ENCODE measurements at regions not wholly inside any gene's neighbourhood (a gene's known extent, or its start where the extent isn't known, plus 50 kb on each side); places are given as distances from the start of the nearest gene placed in this dataset.

DNA sequence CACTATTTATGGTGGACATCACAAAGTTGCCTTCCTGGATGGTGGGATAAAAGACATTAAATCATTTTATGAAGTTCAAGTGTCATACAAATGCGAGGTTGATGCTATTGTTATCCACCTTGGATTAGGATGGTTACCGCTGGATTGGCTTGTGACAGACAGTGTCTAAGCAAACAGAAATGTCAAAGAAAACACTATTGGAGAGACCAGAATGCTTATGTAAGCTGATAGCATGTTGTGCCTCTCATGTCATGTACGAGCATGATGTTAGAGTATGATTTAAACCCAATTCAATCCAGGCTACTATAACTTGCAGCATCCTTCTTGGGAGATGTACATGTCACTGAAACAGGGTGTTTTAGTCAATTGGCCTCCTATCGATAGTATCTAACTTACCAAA, 178.8 kb upstream of the C9orf72 start:
- DNase-seq = no peak

DNA sequence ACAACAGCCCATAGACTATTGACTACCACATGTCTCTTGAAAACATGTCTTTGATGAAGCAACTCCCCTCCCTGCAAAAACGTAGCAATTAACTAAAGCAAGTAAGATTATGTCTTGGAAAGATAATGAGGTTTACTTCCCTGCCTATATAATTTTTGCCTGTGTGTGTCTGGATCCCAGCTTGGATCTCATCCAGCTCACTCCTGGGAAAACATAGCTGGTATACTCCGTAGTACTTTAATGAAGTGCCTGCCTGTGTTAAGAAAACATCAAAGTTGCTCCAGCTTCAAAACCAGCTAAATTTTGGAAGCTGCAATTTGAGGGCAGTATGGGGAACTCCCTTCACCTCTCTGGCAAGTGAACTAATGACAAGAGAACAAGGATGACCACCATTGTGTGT, 182.6 kb upstream of the C9orf72 start:
- no peak for DNase-seq

DNA sequence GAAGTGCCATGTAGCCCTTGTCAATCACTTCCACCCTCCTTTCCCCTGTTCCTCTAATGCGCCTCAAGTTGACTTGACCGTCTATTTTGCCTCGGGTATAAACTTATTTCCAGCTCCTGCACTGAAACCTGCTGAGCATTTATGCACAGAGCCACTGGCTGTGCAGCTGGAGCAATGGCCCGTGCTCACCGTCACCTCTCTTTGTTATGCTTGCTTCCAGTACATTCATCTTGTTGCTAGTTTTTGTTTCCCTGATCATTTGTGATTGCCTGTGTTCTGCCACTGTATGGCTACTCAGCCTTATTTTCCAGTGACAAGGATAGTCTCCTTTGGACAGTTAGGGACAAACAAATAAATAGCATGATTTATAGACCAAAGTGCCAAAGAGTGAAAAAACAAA, 183.1 kb upstream of the C9orf72 start:
- no peak for DNase-seq

DNA sequence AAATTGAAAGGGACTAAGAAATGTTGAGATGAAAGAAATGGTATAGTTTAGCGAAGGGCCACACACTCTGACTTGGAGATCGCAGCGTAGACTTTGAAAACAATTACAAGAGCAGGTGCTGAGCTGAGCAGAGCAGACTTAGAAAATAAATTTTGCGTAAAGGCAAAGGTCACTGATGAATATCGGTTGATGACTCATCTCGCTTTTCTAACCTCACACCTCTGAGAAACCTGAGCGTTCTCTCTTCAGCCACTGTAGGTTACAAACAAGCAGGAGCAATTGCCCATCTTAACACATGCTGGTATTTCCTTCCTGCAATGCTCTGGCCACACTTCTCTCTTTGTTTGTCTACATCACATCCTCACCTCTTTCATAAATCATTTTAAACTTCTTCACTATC, 190.6 kb upstream of the C9orf72 start:
- no peak for DNase-seq

DNA sequence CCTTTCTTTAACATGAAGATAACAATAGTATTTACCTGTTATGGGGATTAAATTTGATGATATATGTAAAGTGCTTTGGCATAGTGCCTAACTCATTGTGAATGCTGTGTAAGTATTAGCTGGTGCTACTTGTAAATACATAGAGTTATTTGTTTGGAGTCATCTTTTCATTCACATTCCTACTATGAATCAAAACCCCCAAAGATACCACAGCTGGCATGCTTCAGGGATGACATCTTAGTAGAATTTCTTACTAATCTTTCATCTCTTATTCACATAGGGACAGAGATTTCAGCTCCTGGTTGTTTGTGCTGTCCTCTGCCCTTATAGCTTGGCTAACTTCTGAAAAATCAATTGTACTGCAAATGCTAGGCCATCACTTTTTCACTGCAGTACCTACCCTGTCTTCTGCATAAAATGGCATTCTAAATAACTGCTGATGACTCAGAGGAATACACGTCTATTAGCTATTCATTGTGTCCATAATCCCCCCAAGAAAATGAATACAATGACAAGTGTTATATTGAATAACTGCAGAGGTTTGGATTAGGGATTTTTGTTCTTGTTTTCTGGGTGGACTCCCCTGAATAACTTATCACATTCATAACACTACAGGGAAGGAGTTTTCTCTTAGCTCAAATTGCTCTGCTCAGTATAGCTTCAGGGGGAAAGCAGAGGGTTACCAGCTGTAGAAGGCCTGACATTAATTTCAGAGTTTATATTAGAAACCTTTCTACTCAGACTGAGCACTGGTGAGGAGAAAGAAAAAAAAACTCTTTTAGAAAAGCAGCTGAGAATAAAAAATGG, 192.2 kb upstream of the C9orf72 start:
- DNase-seq = no peak

DNA sequence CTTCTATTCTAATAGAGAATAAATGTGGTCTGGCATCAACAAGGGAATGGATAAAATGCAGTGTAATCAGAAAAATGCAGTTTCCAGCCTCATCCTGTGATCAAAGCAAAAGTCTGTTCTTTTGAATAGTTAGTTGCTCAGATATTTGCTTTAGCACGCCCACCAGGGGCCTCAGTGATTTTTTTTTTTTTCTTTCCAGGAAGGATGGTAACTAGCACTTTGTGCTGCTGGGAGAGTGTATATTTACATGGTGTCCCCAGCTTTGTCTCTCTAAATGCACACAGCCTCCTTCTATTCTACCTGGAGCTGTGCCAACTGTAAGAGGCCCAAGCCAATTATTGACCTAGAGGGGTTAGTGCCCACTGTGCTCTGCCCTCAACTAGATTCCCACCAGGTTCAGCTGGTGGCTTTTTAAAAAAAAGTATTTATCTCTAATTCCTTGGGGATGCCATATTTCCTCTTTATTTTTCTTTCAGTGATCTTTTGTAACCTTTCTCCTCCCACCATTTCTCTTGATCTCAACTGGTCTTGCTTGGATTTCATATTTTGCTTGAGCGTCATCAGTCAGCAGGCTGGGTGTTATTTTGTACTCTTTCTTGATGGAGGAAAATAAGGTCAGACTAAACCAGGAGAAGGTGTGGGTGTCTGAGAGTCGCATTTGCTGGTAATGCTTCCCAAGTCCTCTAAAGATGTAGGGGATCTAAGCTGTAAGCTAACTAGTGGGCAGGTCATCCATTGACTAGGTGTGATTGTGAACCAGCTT, 193.0 kb upstream of the C9orf72 start:
- DNase-seq = no peak

DNA sequence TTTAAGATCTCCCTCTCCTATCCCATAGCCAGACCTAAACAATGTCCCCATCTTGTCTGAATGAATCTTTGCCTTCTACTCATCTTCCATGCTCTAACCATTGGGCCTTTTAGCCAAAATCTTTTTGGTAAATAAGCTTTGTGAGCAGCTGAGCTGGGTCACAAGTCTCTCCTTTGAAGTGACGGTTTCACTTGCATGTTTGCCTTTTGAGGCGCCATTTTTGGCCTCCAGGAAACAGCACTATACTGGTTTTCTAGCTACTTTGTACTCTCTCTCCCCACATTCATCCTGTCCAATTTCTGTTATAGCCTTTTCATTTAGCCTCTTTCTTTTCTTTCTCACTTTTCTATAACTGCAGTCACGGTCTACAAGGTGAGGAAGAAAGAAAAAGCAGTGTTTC, 195.5 kb upstream of the C9orf72 start:
- no peak for DNase-seq

DNA sequence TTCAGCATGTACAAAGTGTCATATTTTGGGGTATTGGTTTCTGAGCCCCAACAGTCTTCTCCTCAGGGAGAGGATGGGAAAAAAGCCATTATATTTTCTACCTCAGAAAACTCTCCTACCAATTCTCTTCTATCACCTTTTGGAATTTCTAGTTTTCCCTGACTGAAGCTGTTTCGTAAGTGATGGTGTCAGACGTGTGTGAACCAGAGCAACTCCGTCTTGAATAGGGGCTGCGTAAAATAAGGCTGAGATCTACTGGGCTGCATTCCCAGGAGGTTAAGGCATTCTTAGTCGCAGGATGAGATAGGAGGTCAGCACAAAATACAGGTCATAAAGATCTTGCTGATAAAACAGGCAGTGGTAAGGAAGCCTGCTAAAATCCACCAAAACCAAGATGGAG, 197.3 kb upstream of the C9orf72 start:
- no peak for DNase-seq

DNA sequence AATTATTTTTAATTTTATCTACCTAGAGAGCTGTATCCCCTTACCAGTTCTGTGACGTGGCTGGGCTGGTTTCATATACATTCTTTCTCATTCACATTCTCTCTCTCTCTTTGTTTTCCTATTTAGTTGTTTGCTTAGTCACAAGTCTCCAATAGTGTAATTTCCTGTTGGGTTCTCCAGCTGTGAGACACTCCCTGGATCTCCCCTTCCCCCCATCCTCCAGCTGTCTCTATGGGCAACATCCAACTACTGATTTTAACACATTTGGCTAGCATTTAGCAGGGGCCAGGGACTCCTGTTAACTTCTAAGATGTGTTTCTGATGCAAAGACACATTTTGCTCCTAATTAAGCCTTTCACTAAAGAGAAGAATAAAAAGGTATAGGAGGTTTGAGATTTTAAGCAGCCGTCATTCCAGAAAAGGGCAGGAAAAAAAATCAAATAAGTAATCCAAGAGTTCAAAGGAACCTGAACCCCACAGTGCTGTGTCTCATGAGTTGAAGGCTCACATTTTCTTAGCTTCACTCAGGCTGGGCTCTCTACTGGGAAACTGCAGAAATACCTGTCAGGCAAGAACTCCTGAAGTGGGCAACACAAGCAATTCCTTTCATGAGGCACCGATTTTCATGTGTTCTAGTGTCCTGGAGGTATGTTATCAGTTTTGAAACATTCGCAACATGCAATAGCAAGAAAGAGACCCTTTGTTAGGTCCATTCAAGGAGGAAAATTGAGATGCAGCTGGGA, 198.7 kb upstream of the C9orf72 start:
- no peak for DNase-seq

DNA sequence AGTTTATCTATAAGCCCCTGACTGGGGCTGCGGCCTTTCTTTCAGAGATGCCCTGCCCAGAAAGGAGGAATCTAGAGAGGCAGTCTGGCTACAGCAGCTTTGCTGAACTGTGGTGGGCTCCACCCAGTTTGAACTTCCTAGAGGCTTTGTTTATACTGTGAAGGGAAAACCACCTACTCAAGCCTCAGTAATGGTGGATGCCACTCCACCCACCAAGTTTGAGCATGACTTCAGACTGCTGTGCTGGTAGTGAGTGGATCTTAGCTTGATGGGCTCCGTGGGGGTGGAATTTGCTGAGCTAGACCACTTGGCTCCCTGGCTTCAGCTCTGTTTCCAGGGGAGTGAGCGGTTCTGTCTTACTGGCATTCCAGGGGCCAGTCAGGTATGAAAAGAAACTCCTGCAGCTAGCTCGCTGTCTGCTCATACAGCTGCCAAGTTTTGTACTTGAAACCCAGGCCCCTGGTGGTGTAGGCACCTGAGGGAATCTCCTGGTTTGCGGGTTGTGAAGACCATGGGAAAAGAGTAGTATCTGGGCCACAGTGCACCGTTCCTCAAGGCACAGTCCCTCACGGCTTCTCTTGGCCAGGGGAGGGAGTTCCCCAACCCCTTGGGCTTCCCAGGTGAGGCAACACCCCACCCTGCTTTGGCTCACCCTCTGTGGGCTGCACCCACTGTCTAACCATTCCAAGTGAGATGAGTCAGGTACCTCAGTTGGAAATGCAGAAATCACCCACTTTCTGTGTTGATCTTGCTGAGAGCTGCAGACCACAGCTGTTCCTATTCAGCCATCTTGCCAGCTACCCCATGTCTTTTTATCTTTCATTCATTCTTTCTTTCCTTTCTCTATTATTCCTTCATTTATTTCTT, 211.8 kb upstream of the C9orf72 start:
- DNase-seq = peak; percentile 55 to 81

DNA sequence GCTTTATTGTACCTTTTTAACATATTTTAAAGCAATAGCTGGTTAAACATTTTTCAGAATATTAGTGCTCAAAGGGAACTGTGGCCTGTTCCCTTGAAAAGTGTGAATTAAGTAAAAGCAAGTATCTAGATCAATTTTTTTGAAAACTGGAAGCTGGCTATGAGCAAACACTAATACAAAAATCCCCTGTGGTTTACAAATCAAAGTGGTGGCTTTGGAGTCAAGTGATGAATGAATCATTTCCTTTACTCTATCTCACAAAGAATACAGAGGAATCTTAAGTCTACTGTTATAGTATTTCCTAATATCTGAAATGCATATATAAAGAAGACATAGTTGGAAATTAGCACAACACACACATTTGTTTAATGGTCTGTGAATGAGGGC, 212.4 kb upstream of the C9orf72 start:
- DNase-seq = peak; percentile 59 to 70

DNA sequence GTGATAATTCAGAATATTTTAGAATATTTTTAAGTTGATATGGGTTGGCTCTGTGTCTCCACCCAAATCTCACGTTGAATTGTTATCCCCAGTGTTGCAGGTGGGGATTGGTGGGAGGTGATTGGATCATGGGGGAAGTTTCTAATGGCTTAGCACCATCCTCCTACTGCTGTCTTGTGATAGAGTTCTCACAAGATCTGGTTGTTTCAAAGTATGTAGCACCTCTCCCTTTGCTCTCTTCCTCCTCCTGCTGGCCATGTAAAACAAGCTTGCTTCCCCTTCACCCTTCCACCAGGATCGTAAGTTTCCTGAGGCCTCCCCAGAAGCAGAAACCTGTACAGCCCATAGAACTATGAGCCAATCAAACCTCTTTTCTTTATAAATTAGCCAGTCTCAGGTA, 214.6 kb upstream of the C9orf72 start:
- DNase-seq = peak; percentile 64 to 82

DNA sequence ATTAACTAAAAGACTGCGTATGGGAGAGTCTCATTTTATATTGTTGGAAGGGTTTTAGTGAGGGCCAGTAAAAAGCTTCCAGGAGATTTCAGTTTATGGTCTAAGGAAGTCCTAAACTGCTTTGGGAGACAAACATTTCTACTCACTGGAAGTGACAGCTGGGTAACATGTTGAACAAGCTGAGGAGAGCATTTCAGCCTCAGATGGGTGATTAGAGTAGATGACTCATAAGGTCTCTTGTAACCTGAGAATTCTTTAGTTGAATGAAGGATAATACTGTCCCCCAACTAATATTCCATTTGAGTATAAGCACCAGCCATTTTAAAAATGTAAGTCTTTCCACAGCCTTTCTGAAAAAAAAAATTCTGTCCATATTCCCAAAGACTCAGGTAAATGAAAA, 218.0 kb upstream of the C9orf72 start:
- DNase-seq = no peak

DNA sequence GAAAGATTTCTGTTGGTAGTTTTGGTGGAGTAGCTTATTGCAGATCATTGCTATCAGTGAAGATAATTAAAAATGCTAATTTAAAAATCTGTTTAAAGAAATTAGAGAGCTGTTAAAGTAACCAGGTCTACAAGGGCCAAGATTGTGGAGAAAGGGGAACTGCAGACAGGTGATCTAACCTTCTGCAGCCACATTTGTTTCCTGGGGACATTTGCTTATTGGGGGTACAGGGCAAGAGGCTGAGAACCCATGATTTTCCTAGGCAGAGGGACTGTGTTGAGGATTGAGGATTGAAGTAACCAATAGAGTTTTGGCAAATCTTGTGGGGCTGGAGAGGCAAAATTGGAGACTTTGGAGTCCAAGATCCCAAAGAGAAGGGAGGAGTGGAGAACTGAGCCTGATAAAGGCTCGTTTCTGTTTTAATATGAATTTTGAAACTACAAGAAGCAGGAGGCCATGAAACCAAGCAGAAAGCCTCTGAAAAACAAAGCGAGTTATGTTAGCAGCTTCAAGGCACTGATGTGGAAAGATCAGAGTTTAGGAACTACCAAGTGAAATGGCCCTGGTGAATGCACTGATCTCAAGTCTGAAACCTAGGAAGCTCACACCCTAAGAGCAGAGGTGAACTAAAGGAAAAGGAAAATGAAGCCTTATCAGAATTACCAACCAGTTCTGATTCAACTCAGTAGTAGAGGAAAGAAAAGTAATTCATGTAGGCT, 219.8 kb upstream of the C9orf72 start:
- no peak for DNase-seq

DNA sequence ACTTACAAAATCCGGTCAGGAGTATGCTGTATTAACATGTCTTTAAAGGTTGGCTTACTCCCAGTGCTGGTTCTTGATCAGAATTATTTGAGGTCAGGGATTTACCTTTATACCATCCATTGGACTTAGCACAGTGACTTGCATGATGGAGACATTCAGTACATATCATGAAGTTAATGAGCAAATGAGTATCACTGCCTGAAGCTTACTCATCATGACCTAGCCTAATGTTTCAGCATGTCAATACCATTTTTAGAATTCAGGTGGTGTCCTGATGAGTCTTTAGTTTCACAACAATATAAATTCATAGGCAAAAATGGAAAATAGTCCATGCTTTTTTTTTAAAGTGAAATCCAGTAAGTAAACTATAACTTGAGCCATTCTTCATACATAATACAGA, 226.0 kb upstream of the C9orf72 start:
- no peak for DNase-seq

DNA sequence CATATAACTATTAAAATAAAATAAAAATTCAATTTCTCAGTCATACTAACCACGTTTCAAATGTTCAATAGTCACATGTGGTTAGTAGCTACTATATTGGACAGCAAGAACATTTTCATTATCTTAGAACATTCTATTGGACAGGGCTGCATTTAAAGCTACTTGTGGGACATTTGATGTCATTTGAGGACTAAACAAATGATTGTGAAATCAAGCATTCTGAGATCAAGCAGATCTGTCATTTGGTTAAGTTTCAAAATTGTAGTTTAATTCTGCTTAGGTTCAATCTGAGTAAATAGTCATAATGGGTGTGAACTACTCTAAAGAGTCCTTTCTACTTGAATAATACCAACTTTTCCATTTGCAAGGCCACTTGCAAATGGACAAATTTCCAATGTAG, 226.9 kb upstream of the C9orf72 start:
- no peak for DNase-seq

DNA sequence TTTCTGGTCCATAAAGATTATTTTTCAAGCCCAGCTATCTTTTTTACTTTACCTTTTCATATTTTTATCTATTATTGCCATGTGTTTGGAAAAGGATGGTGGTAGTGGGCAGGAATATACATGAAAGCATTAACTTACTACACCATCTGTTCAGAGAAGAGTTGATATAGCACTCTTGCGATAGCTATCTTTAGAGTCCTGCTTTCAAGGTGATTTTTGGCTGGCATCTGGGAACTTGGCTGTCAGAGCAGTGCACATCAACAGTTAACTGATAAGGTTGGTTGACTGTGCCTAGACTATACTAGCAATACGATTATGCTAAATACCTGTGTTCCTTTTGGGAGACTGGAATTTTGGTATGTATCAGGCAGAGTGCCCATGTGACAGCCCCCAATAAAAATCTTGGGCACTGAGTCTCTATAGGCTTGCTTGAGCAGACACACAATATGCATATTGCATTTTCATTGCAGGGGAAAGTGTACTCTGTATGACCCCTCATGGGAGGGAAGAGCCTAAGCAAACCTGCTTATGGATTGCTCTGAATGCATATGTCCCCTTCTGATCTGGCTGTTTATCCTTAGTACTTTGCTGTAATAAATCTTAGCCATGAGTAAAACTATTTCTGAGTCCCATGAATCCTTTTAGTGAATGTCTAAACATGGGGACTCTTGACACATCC, 227.6 kb upstream of the C9orf72 start:
- no peak for DNase-seq

DNA sequence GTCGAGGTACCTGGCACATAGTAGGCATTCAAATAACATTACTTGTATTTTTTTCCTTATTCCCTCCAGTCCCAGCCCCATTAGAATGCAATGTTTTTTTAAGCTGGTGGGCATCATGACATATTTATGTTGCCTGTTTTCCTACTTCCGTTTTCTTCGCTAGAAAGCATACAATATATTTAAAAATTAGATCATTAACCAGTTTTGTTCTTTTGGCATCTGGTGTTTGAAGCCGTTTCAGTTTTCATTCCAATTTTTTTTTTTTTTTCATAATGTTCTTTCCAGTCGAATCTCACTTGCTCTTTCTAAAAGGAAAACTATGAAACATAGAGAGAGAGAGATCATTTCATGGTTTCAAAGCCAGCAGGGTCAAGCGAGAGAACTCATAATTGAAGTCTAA, 228.3 kb upstream of the C9orf72 start:
- no peak for DNase-seq

DNA sequence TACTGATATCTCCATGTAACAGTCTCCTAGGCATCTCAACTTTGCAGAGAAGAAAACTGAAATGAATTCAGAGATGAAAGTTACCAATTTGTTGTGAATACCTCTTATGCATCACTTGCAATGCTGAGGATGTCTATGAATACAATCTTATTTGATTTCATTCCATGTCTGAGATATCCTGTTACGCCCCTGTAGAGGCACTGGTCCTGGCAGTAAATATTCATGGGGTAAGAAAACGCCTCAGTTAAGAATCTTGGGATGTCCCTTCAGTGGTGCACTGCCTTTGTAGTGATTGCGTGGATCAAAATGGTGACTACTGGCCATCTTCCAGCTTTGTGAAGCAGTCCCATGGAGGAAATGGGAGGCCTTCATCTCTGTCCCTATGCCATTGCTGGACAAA, 229.1 kb upstream of the C9orf72 start:
- DNase-seq = no peak

DNA sequence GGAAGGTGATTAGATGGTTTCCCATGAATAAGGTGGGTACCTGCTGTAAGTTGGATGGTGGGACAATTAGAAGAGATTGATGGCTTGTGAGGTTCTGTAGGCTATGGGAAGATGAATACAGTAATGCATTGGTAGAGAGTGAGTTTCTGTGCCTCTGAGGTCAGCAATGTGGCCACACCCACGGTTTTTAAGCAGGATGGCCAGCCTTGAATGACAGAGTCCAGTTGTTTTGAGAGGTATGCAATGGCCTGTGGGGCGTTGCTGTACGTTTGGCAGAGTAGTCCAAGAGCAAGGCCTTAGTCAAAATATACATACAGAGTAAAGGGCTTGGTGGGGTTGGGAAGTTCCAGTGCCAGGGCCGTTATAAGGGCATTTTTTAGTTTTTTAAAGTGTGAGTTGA, 235.6 kb upstream of the C9orf72 start:
- DNase-seq = no peak

DNA sequence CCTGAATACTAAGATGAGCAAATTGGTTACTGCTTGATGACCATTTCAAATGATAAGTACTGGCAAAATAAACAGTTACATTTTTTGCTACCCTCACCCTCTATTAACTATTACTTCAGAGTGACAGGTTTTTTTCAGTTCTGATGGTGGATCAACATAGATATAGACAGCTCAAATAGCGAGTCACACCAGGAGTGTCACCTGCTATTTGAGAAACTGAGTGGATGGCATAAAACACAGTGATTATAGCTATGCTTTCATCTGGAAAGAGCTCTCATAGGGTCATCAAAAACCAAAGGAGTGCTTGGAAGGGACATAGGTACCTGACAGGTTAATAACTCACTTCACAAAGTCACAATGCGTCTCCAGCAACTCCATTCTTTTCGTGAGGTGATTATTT, 244.5 kb upstream of the C9orf72 start:
- no peak for DNase-seq
